HL-60 (cell line): ENCODE measurements at regions not wholly inside any gene's neighbourhood (a gene's known extent, or its start where the extent isn't known, plus 50 kb on each side); places are given as distances from the start of the nearest gene placed in this dataset.

Experiments
- CTCF ChIP-seq: IDR thresholded peaks from one replicate; pipeline ENCODE4 v1.5.1; 2011; ENCODE audit warnings: low read length, control low read depth, inconsistent platforms; ENCODE audit not compliant: insufficient read depth
- REST ChIP-seq: IDR thresholded peaks from 2 replicates; pipeline ENCODE4 v1.6.1; 2012; ENCODE audit warnings: low read depth; ENCODE audit not compliant: insufficient replicate concordance
- SPI1 ChIP-seq: IDR thresholded peaks from 2 replicates; pipeline ENCODE4 v1.6.1; 2012; ENCODE audit warnings: low read depth, mild to moderate bottlenecking, borderline replicate concordance

GRCh38 chr19:16018801-16019551 is 57.3 kb upstream of the TPM4 start:
- TF ChIP-seq REST (no peak), SPI1 (no peak), CTCF (no peak)
